NT2/D1 (cell line): ENCODE measurements at regions not wholly inside any gene's neighbourhood (a gene's known extent, or its start where the extent isn't known, plus 50 kb on each side); places are given as distances from the start of the nearest gene placed in this dataset.
A peak's percentile ranks its signal among the peaks of the same experiment; 100 is the strongest.

Experiments
- DNase-seq: peaks from one replicate; pipeline ENCODE4 v3.0.0-alpha.2; 2011; ENCODE audit warnings: low read depth, low spot score
- H3K27me3 ChIP-seq: 2 replicates; pipeline ENCODE4 v1.6.0; 2011; ENCODE audit warnings: mild to moderate bottlenecking; ENCODE audit not compliant: insufficient read length, insufficient read depth
- H3K36me3 ChIP-seq: 2 replicates; pipeline ENCODE4 v1.6.1; 2011; ENCODE audit warnings: mild to moderate bottlenecking, low read length, mixed read lengths; ENCODE audit not compliant: insufficient read depth, insufficient read length
- H3K4me1 ChIP-seq: 2 replicates; pipeline ENCODE4 v1.5.1; 2011; ENCODE audit not compliant: insufficient read depth, insufficient read length
- H3K4me3 ChIP-seq: 2 replicates; pipeline ENCODE4 v1.5.1; 2011; ENCODE audit warnings: low read depth; ENCODE audit not compliant: insufficient read length
- H3K9ac ChIP-seq: 2 replicates; pipeline ENCODE4 v1.6.0; 2011; ENCODE audit warnings: low read depth; ENCODE audit not compliant: insufficient read length
- H3K9me3 ChIP-seq: 2 replicates; pipeline ENCODE4 v1.5.1; 2011; ENCODE audit warnings: mild to moderate bottlenecking, low read length; ENCODE audit not compliant: insufficient read depth
- SUZ12 ChIP-seq: IDR thresholded peaks from 2 replicates; pipeline ENCODE4 v1.6.1; 2011; ENCODE audit not compliant: insufficient read length, insufficient read depth; ENCODE audit errors: extremely low read depth
- YY1 ChIP-seq: IDR thresholded peaks from 2 replicates; pipeline ENCODE4 v1.6.1; 2011; ENCODE audit not compliant: insufficient read length, insufficient read depth
- ZNF274 ChIP-seq: IDR thresholded peaks from 2 replicates; pipeline ENCODE4 v1.6.1; 2011; ENCODE audit warnings: mild to moderate bottlenecking, low read depth, low read length

GRCh38 chr16:73730481-73731090 lies 566.0 kb upstream of the PSMD7 start:
- no peak for DNase-seq
- H3K27me3 ChIP-seq = no peaks in the 10 kb centered on the region
- H3K9ac ChIP-seq = no peak overlapping the region
- H3K36me3 ChIP-seq = no peaks in the 10 kb centered on the region
- TF ChIP-seq SUZ12 = no peak
- TF ChIP-seq YY1 = no peak
- TF ChIP-seq ZNF274 = no peak
- no peaks in the 10 kb centered on the region for H3K4me1 ChIP-seq
- no peak overlapping the region for H3K4me3 ChIP-seq
- H3K9me3 ChIP-seq = peaks cover 5% of the 10 kb centered on the region; the same call in 1 of the 2 replicates

- no peak for DNase-seq
- TF ChIP-seq YY1 = no peak
- no peak for TF ChIP-seq SUZ12
- TF ChIP-seq ZNF274 = no peak
- Histone ChIP-seq H3K27me3 (no peaks in the 10 kb centered on the region), H3K4me3 (no peak overlapping the region), H3K9me3 (no peaks in the 10 kb centered on the region), H3K9ac (no peak overlapping the region), H3K36me3 (no peaks in the 10 kb centered on the region), H3K4me1 (no peaks in the 10 kb centered on the region)
Observed at GRCh38 chr16:73725156-73725555, 571.5 kb upstream of the PSMD7 start.

GRCh38 chr16:73724503-73724902 lies 572.1 kb upstream of the PSMD7 start:
- TF ChIP-seq SUZ12 (no peak), ZNF274 (no peak), YY1 (no peak)
- H3K9ac ChIP-seq = no peak overlapping the region
- no peaks in the 10 kb centered on the region for H3K27me3 ChIP-seq
- H3K36me3 ChIP-seq = no peaks in the 10 kb centered on the region
- H3K4me3 ChIP-seq = no peak overlapping the region
- no peaks in the 10 kb centered on the region for H3K9me3 ChIP-seq
- no peaks in the 10 kb centered on the region for H3K4me1 ChIP-seq
- no peak for DNase-seq

GRCh38 chr16:73717266-73717974 lies 579.2 kb upstream of the PSMD7 start:
- no peak for DNase-seq
- no peak for TF ChIP-seq SUZ12
- TF ChIP-seq ZNF274 = no peak
- no peak for TF ChIP-seq YY1
- Histone ChIP-seq H3K4me3 (no peak overlapping the region), H3K4me1 (no peaks in the 10 kb centered on the region), H3K9ac (no peak overlapping the region), H3K9me3 (no peaks in the 10 kb centered on the region), H3K27me3 (no peaks in the 10 kb centered on the region), H3K36me3 (no peaks in the 10 kb centered on the region)

GRCh38 chr16:73714976-73715375 lies 581.6 kb upstream of the PSMD7 start:
- TF ChIP-seq ZNF274 = no peak
- TF ChIP-seq SUZ12 = no peak
- TF ChIP-seq YY1 = no peak
- H3K4me1 ChIP-seq = peaks cover 2% of the 10 kb centered on the region
- no peak overlapping the region for H3K9ac ChIP-seq
- no peaks in the 10 kb centered on the region for H3K36me3 ChIP-seq
- H3K27me3 ChIP-seq = no peaks in the 10 kb centered on the region
- no peak for DNase-seq
- no peaks in the 10 kb centered on the region for H3K9me3 ChIP-seq
- H3K4me3 ChIP-seq = no peak overlapping the region

- no peak overlapping the region for H3K4me3 ChIP-seq
- H3K36me3 ChIP-seq = no peaks in the 10 kb centered on the region
- no peak overlapping the region for H3K9ac ChIP-seq
- no peaks in the 10 kb centered on the region for H3K27me3 ChIP-seq
- TF ChIP-seq YY1 (no peak), ZNF274 (no peak), SUZ12 (no peak)
- peak; percentile 38 for DNase-seq
- no peaks in the 10 kb centered on the region for H3K9me3 ChIP-seq
- H3K4me1 ChIP-seq = peaks cover 2% of the 10 kb centered on the region
Observed at GRCh38 chr16:73713778-73714495, 582.7 kb upstream of the PSMD7 start.

GRCh38 chr16:73713251-73713650 lies 583.4 kb upstream of the PSMD7 start:
- H3K4me3 ChIP-seq = no peak overlapping the region
- H3K36me3 ChIP-seq = no peaks in the 10 kb centered on the region
- DNase-seq = no peak
- H3K9me3 ChIP-seq = no peaks in the 10 kb centered on the region
- H3K9ac ChIP-seq = no peak overlapping the region
- H3K27me3 ChIP-seq = no peaks in the 10 kb centered on the region
- peaks cover 2% of the 10 kb centered on the region for H3K4me1 ChIP-seq
- no peak for TF ChIP-seq ZNF274
- no peak for TF ChIP-seq SUZ12
- no peak for TF ChIP-seq YY1
